Urinary bladder (tissue), 3 donors: ENCODE measurements at regions not wholly inside any gene's neighbourhood (a gene's known extent, or its start where the extent isn't known, plus 50 kb on each side); places are given as distances from the start of the nearest gene placed in this dataset.

ENCODE experiments used
- DNase-seq: peaks from one replicate; pipeline ENCODE4 v3.0.0-alpha.2; 2015; ENCODE audit errors: extremely low spot score
- H3K27ac ChIP-seq: one replicate; pipeline ENCODE4 v1.5.1; 2013; ENCODE audit warnings: low read depth, mild to moderate bottlenecking, moderate library complexity
- H3K36me3 ChIP-seq: one replicate; pipeline ENCODE4 v1.6.1; 2013; ENCODE audit warnings: mild to moderate bottlenecking, moderate library complexity; ENCODE audit not compliant: insufficient read depth
- H3K4me1 ChIP-seq: one replicate; pipeline ENCODE4 v1.6.1; 2013; ENCODE audit warnings: mild to moderate bottlenecking, moderate library complexity; ENCODE audit not compliant: insufficient read depth
- H3K4me3 ChIP-seq: one replicate; pipeline ENCODE4 v1.5.1; 2013; ENCODE audit warnings: low read depth, low read length
- WGBS: extraction: QIAGEN DNeasy Blood & Tissue Kit; methylation state at CpG from one replicate; pipeline ENCODE4 v1.1.7; 2013; 5-methylcytosine and 5-hydroxymethylcytosine counted together
- donor health status: healthy with polysubstance abuse.
- donor health status: healthy.

- DNase-seq = no peak
- 82% methylated on average over 1 of the region's 1 CpG for WGBS
- Histone ChIP-seq H3K27ac (no peak overlapping the region), H3K4me3 (no peak overlapping the region), H3K36me3 (no peaks in the 10 kb centered on the region), H3K4me1 (no peaks in the 10 kb centered on the region)
These were observed 275.4 kb upstream of the PITX2 start for GRCh38 chr4:110898290-110898689.

DNA sequence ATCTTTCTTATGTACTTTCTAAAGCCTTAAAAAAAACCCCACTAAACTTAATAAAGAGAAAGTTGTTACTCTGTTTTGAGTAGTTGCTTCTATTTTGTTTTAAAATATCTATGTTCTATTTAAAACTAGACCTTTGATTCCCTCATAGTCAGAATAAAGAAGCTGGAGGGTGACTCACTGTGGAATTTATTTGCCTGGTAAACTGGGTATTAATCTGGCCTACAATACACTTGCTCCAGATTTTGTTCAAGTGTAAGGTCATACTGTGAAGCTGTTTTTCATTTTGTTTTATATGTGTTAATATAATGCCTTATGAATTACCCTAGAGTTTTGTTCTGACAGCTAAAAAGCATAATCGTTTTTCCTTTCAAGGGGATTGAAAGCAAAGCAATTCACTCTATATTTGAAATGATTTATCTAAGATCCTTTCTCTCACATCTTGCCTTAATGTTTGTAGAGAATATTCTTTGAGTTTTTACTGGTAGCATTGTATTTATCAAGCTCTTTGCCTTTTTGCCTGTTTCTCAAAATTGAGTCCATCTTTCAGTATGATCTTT, 277.4 kb upstream of the PITX2 start:
- Histone ChIP-seq H3K27ac (no peak overlapping the region), H3K4me1 (no peaks in the 10 kb centered on the region), H3K36me3 (no peaks in the 10 kb centered on the region), H3K4me3 (no peak overlapping the region)
- WGBS = 30% methylated on average over 1 of the region's 1 CpG
- no peak for DNase-seq

GRCh38 chr4:110902500-110902899, 279.6 kb upstream of the PITX2 start:
- Histone ChIP-seq H3K4me3 (no peak overlapping the region), H3K4me1 (no peaks in the 10 kb centered on the region), H3K27ac (no peak overlapping the region), H3K36me3 (no peaks in the 10 kb centered on the region)
- 56% methylated on average over 3 of the region's 3 CpGs for WGBS
- no peak for DNase-seq

GRCh38 chr4:110904435-110905065, 281.7 kb upstream of the PITX2 start:
- H3K4me3 ChIP-seq = no peak overlapping the region
- WGBS = 37% methylated on average over 6 of the region's 6 CpGs
- no peaks in the 10 kb centered on the region for H3K36me3 ChIP-seq
- H3K4me1 ChIP-seq = no peaks in the 10 kb centered on the region
- no peak overlapping the region for H3K27ac ChIP-seq
- no peak for DNase-seq

DNA sequence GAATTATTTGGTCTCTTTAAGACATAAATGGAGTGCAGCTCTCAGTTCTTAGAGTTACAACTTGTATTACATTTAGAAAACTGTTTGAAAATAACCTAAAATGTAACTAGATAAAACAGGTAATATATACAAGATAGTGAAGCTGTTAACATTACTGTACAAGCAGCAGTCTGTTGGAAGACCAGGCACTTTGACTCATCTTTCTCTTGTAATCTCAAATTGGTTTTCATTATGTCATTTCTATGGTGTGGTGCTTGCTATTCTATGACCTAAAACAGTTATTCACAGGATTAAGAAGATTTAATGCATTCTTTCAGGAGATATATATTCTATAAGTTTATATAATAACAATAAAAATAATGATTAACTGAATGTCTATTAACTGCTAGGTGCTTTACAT, 282.5 kb upstream of the PITX2 start:
- H3K4me1 ChIP-seq = no peaks in the 10 kb centered on the region
- H3K4me3 ChIP-seq = no peak overlapping the region
- no peak for DNase-seq
- H3K36me3 ChIP-seq = no peaks in the 10 kb centered on the region
- no peak overlapping the region for H3K27ac ChIP-seq

DNA sequence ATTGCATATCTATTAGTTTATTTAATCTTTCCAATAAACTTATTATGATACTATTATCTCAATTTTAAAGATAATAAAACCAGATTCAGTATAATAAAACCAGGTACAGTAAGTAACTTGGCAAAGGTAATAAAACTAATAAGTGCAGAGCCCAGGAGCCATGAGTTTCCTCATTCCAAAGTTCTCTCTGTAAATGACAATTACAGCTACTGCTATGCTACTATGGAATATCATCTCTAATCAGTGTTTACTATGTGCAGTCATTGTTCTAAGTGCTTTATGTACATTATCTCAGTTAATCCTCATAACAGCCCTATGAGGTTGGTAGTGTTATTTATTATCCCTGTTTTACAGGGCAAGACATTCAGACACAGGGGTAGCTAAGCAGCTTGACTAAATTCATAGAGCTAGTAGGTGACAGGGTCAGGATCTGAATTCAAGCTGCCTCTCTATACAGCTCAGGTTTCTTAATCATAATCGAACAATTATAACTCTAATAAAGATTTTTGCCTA, 285.0 kb upstream of the PITX2 start:
- 65% methylated on average over 1 of the region's 1 CpG for WGBS
- Histone ChIP-seq H3K27ac (no peak overlapping the region), H3K36me3 (no peaks in the 10 kb centered on the region), H3K4me1 (no peaks in the 10 kb centered on the region), H3K4me3 (no peak overlapping the region)
- DNase-seq = no peak

DNA sequence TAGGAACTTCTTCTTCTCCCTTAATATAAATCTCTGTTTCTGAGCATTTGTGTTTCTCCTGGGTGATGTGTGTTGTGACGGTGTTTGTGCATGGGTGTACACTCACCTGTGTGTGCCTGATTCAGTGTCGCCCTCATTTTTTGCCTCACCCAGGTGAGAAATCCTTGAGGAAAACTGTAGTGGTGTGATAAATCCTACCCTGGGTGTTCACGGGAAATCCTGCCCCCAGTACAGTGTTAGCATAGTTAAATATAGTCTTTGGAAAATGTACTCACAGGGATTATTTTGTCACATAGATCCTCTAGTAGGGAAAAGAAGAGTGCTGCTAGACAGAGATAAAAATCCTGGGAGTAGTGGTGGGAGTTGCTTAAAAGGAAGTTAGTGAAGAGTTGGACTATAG, 291.9 kb upstream of the PITX2 start:
- WGBS = 80% methylated on average over 3 of the region's 3 CpGs
- no peak for DNase-seq
- Histone ChIP-seq H3K36me3 (no peaks in the 10 kb centered on the region), H3K4me1 (no peaks in the 10 kb centered on the region), H3K27ac (no peak overlapping the region), H3K4me3 (no peak overlapping the region)

- no peak for DNase-seq
- Histone ChIP-seq H3K4me3 (no peak overlapping the region), H3K4me1 (no peaks in the 10 kb centered on the region), H3K27ac (no peak overlapping the region), H3K36me3 (no peaks in the 10 kb centered on the region)
- WGBS = 57% methylated on average over 3 of the region's 3 CpGs
These were observed 292.4 kb upstream of the PITX2 start for GRCh38 chr4:110915301-110915700.

GRCh38 chr4:110916505-110916904, 293.6 kb upstream of the PITX2 start:
- Histone ChIP-seq H3K27ac (no peak overlapping the region), H3K36me3 (no peaks in the 10 kb centered on the region), H3K4me3 (no peak overlapping the region), H3K4me1 (no peaks in the 10 kb centered on the region)
- no peak for DNase-seq
- WGBS = 75% methylated on average over 2 of the region's 2 CpGs

GRCh38 chr4:110917835-110918234, 295.0 kb upstream of the PITX2 start:
- no peaks in the 10 kb centered on the region for H3K36me3 ChIP-seq
- DNase-seq = no peak
- no peak overlapping the region for H3K4me3 ChIP-seq
- H3K27ac ChIP-seq = no peak overlapping the region
- no peaks in the 10 kb centered on the region for H3K4me1 ChIP-seq
- WGBS = 46% methylated on average over 1 of the region's 1 CpG

- no peak overlapping the region for H3K4me3 ChIP-seq
- DNase-seq = no peak
- 88% methylated on average over 2 of the region's 2 CpGs for WGBS
- H3K4me1 ChIP-seq = no peaks in the 10 kb centered on the region
- no peaks in the 10 kb centered on the region for H3K36me3 ChIP-seq
- H3K27ac ChIP-seq = no peak overlapping the region
These were observed 298.1 kb upstream of the PITX2 start for GRCh38 chr4:110920990-110921389.

DNA sequence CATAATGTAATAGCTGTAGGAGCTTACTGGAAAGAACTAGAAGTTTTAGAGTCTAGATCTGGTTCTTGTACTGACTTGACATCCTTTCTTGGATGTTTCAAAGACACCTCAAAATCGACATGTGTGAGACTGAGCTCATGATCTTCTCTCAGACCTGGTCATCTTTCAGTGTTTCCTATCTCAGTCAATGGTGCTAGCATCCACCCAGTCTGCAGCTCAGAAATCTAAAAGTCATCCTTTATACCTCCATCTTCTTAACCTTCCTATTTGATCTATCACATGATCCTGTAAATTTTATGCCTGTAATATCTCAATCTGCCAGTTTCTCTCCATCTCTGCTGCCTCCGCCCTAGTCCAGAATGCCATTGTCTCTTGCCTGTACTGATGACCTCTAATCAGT, 301.9 kb upstream of the PITX2 start:
- no peak for DNase-seq
- H3K36me3 ChIP-seq = no peaks in the 10 kb centered on the region
- H3K27ac ChIP-seq = no peak overlapping the region
- H3K4me3 ChIP-seq = no peak overlapping the region
- WGBS = 77% methylated on average over 2 of the region's 2 CpGs
- H3K4me1 ChIP-seq = no peaks in the 10 kb centered on the region

GRCh38 chr4:110926841-110927400, 304.0 kb upstream of the PITX2 start:
- H3K4me3 ChIP-seq = no peak overlapping the region
- no peaks in the 10 kb centered on the region for H3K4me1 ChIP-seq
- H3K27ac ChIP-seq = no peak overlapping the region
- WGBS = 27% methylated on average over 3 of the region's 3 CpGs
- no peaks in the 10 kb centered on the region for H3K36me3 ChIP-seq
- no peak for DNase-seq

DNA sequence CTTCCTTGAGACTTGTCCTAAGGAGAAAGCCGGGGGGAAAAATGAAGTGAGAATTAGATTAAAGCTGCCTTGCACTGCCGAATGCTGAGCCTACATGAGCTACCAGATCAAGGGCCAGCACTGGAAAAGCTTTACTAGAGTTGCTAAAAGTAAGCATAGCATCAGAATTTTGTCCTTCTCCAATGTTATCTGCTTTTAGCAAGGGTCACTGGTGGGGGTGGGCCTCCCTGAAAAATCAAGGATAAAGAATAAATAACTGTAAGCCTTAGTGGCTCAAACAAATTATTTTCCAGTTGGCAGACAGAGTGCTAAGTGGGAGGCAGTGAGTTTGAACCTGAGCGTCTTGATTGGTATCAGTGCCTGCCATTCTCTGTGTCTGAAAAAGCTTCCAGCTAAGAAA, 310.5 kb upstream of the PITX2 start:
- no peaks in the 10 kb centered on the region for H3K36me3 ChIP-seq
- no peak for DNase-seq
- no peaks in the 10 kb centered on the region for H3K4me1 ChIP-seq
- H3K4me3 ChIP-seq = no peak overlapping the region
- H3K27ac ChIP-seq = no peak overlapping the region
- WGBS = 73% methylated on average over 3 of the region's 3 CpGs
